ENCODE measurements at regions not wholly inside any gene's neighbourhood (a gene's known extent, or its start where the extent isn't known, plus 50 kb on each side); places are given as distances from the start of the nearest gene placed in this dataset.

DNA sequence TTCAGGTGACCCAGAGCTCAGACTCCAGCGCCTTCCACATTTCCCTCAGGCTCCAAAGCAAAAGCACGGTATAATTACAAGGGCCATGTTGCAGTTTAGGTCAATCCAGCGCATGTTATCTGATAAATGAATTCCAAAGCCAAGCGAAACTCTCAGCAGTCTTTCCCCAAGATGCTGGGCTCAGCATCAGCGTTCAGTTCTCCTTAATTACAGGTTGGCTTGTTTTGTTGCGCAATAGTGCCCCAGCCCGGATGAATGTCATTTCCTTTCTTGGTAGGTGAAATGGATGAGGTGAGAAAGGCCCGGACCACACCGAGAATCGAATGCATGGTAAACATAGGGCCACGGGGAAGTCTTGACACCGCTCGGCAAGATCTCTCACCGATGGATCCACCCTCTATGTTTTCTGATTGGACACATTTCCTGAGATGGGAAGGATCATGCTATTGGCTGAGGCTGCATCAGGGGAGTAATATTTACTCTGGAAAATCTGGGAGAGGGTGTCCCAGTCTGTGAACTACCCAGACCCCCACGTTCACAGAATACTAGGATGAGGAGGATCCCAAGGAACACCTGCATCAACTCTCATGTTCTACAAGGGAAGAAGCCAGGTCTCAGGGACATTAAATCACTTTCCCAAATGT lies 221.2 kb upstream of the ANKRD55 start:
- no peak for DNase-seq

DNA sequence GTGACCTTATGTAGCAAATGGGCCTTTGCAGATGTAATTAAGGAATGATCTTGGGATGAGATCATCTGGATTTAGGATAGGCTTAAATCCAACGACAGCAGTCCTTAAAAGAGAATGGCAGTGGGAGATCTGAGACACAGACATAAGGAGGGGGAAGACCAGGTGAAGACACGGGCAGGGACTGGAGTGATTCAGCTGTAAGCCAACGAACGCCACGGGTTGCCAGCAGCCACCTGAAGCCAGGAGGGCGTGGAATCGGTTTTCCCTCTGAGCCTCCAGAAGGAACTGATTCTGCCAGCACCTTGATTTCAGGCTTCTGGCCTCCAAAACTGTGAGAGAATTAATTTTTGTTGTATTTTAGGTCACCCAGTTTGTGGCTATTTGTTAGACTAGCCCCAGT lies 218.6 kb upstream of the ANKRD55 start:
- no peak for DNase-seq

DNA sequence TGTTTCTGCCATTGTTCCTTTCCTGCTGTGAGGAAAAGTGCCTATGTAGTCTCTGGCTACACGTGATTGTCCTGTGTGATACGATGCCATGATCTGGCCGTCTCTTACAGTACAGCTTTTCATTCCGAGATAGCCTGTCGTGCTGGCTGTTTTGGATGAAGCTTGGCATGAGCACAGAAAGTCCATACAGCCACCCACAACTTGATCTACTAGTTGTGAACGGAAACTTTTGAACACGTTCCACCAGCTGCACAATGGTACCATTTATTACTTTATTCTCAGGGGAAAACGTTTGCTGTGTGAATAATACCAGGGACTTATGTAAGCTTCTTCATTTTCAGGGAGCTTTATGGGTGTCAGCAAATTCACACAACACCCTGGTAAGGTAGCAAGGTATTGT lies 217.6 kb upstream of the ANKRD55 start:
- no peak for DNase-seq

DNA sequence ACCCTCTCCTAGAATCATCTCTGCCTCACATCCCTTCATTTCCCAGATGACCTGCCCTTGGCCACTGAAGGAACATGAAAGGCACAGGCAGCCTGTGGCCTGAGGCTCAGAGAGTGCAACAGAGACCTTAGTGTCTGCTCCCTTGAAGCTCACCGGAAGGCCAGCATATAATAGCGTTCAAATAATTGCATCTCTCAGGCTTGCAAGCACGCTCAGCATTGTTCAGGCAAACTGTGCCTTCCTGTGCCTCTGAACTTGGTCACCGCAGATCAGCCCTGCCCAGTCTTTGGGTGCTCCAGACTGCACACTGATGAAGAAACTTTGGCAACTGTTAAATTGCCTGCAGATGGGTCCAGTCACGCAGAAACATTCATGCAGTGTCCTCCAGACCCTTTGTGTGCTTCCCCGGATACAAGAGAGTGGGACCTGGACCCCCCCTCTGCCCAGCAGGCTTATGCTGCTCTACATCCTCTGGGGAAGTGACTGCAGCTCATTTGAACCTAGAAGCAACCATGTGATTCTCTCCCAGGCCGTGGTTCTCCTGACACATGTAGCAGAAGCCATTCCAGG lies 216.0 kb upstream of the ANKRD55 start:
- DNase-seq = no peak

DNA sequence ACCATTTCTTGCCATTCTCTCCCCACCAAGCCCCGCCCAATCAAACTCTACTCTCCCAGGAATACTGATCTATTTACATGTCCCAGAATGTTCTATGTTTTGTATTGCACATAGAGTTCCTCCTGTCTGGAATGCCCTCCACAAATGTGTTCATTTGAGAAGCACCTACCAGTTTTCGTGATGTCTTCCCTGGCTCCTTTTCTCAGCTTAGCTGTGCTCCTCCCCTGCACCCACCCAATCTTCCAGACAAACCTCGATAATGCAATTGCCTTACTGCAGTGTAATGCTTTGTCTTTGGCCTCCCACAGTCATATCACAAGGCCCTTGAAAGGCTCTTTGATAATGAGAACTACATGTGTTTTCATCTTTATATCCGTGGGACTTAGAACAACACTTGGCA lies 214.5 kb upstream of the ANKRD55 start:
- no peak for DNase-seq

DNA sequence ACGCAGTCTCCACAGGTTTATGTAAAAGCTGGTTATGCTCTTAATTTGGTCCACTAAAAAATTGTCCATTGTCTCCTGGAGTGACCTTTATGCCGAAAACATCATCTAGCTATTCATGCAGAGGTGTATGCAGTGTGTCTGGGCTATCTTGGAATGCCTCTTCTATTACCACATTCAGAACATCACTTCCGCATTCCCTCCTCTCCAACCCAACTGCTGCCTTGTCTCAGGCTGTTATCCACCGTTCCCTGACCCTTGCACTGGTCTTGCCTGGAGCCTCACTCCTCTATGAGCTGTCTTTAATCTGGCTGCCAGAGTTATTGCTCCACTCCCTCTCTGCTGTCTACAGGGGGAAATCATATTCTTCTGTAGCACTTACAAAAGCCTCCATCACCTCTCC lies 214.1 kb upstream of the ANKRD55 start:
- DNase-seq = no peak

DNA sequence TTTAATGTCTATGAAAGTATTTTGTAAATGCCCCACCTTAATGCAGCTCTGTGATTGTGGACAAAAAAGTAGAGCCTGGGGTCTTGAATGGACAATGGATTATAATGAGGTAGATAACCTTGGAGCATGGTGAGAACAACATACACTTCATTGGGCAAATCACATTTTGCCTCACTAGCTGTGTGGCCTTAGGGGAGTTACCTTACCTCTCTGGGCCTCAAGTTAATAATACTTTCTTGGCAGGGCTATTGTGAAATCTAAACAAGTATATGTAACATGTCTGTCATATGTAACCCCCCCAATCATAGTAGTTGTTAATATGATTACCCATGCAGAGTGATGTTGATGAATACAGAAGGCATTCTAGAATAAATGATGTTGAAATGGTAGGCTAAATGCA lies 213.6 kb upstream of the ANKRD55 start:
- DNase-seq = no peak

DNA sequence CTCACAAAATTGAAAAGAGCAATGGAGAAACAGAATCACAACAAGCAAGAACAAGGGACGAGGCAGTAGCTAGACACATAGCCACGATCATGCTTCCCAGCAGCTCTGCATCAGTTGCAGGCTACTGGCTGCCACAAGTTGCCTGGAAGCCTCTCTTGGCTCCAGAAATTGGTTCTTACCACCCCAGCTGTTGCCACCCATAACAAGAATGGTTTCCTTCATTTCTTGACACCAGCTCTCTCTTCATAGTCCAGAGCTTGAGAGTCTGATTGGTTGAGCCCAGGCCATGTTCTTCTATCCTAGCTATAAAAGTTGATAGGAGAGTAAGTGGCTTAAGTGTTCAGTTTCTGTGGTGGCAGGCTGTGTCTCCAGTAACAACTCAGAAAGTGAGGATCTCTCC lies 210.7 kb upstream of the ANKRD55 start:
- no peak for DNase-seq

DNA sequence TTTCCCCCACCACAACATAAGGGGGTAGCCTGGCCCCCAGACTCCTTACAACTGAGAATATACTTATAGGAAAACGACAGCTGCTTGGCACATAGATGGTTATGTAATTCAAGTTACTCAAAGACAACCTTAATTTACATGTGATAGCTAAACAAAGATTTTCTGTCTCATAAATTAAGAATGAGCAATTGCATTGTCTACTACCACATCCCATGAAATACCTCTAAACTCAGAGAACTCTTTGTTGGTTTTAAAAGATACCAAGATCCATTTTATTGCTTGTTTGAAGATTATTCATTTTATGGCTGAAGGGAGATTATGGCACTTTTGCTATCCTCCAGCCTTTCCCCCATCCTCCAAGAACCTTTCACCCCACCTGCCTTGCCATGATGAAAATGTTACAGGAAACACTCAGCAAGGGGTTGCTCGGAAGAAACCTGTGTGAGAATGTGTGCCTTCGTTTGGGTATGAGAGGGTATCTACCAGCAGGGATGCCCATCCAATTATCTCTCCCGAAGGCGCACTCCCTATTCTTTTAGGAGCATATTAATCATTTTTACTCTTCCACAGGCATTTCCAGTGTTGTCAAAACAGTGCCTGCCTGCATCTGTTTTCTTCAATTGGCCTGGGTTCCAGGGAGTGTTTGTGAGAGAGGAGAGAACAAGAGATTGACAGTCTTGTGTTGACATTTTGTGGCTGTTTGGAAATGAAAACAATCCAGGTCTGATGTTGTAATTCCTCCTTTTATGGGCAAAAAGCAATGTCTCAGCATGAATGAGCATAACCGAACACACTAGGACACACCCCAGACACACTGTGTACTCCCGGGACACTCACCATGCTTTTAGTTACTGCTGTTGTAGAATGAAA lies 208.0 kb upstream of the ANKRD55 start:
- DNase-seq = no peak

DNA sequence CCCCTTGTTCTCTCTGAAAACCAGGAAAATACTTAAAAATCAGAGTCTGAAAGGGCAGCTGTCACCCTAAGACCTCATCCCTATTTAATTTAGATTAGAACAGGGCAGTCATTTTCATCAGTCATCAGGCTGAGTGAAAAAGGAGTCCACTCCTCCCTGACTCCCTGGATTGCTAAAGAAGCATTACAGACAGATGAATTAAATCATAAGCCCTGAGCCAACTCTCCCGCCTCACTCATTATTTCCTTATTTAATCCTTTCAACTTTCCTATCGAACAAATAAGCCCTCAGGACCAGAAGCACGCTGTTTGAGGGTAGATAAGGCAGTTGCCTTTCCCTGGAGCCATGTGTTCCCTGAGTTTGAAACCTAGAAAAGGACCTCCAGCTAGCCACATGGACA lies 201.9 kb upstream of the ANKRD55 start:
- DNase-seq = no peak

DNA sequence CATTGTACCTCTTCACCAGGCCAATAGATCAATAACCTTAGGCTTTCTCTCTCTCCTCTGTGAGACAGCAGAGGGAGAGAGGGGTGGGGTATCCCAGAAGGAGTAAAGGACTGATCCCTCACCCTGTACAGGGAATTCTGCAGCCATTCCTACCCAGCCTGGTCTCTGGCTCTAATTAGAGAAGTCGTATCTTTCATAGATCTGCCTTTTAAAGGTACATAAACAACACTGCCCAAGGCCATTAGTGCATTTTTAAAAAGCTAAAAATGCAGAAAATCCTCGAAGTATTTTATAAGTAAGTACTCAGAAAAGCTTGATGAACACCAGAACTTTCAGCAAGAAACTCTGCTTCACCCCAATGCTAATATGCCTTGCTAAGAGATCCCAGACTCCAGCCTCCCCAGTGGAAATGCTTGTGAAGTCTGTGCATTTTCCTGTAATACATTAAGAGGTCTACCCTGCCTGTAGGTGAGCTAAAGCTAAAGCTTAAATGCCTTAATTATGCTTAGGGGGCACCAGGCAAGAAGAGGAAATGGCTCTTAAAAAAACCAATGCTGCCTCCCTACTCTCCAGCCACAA lies 200.0 kb upstream of the ANKRD55 start:
- DNase-seq = no peak

DNA sequence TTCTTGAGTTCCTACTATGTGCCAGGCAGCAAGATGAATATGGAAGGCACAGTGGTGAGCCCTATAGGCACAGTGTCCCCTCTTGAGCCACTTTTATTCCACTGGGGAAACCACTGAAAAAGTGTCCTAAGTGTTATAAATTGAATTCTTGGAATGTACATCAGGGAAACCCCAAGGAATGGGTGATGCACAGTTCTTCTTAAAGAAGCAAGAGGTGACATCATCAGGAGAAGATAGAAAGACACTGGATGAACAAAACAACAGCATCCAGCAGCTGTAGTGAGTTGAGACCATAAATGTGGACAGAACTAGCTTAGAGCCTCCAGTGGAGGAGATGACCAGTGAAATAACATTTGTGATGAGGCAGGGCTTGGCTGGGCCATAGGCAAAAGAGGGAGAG lies 199.2 kb upstream of the ANKRD55 start:
- no peak for DNase-seq

DNA sequence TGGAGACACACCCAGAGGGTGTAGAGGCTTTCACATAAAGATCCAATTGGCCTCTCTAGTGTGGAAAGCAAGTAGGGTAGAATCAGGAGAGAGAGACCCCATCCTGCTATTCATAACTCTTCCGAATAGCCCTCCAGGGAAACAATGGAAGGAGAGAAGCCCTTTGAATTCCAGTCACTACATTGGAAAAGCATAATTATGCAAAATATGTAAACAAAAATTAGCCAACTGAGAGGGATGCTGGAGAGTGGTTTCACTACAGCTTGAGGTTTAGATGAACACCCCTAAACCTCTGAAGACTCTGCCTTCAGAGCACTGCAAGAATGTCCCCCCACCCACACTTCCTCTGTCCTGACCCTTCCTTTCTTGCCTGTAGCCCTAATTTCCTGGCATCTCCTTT lies 197.3 kb upstream of the ANKRD55 start:
- DNase-seq = no peak

DNA sequence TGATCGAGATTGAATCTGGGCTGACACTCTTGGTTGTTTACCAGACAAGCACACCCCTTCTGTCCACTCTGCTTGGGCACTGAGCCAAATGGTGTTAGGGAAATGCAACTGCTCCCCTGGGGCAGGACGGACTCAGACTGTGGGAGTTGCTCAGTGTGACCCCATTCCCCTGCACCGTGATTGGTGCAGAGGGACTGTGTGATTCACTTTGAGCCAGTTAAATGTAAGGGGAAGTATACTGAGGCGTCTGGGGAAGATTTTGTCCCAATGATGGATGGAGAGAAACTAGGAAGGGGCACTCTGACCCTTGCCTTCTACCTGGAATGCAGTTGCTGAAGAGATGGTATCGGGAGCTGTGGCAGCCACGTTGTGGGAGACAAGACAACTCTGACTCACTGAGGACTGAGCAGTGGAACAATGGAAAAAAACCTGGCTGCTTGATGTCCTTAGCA lies 196.0 kb upstream of the ANKRD55 start:
- DNase-seq = no peak

DNA sequence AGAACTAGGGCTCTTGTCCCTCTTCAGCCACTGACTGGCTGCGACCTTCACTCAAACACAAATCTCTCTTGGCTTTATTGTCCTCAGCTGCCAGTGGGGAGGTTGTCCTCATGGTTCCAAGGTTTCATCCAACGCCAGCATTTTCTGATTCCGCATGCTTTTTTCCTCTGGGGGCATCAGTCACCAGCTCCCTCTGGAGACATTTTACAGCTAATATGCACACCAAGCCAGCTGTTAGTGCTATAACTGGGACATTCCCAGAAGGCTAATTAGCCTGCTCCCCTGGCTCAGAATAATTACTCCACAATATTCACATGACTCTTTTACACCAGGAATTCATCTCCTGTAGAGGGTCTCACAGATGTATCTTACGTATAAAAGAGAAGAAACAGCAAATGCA lies 193.6 kb upstream of the ANKRD55 start:
- DNase-seq = no peak

DNA sequence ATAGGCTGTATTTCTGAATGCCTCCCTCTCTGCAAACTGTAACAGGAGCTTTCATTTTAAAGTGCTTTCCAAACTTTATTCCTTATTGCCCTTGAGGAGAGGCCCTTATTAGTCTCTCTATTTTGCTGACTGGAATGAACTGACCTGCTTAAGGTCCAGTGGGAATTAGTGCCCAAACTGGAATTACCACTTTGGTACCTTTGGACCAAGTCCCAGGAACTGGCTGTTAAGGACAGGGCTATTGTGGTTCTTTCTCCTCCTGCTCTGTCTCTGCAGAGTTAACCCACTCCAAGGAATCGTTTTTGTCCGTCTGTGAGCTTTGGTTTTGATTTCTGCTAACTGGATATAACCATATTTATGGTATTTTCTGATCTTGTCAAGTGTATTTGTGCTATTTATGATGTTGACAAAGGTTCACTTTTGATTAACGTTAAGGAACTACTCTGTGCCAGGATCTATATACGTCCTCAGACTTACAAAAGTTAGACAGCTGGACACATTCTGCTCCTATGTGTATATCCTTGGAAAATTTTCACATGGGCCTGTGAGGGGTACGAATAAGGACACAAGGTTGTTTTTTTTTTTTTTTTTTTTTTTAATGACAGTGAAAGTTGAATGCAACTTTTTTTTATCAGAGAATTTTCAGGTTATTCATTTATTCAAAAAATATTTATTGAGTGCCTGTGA lies 189.1 kb upstream of the ANKRD55 start:
- no peak for DNase-seq

DNA sequence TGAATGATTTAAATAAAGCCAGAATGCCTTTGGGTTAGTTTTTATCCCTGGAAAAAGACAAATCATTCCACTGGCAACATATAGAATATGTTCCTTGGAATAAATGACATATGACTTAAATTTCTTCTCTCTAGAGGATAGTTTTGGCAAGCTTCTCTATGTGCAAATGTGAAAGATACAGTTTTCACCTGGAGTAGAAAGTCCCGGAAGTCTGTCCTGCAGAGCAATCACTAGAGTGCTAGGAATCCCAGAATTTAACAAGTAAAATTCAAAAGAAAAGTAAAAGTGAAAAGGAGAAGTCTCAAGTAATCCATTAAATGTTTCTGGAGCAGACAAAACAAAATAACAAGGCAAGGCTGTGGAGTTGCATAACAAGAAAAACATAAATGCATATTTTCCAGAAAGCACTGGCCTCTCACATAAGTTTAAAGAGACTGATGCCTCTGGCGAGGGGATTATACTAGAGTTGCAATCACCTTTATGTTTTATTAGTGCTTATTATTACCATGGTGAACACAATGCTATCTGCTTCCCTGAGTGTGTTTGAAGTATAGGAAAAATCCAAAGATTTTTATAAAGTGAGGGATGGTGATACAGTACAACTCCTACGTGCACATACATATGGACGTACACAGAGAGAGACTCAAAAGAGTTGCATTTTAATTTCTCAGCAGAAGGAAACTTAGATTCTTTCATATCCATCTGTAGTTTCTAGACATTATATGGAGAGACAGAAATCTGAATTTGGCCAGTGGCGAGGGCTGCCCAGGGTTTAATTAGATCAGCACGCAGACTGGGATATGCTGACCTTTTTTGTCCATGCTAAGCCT lies 188.3 kb upstream of the ANKRD55 start:
- no peak for DNase-seq

DNA sequence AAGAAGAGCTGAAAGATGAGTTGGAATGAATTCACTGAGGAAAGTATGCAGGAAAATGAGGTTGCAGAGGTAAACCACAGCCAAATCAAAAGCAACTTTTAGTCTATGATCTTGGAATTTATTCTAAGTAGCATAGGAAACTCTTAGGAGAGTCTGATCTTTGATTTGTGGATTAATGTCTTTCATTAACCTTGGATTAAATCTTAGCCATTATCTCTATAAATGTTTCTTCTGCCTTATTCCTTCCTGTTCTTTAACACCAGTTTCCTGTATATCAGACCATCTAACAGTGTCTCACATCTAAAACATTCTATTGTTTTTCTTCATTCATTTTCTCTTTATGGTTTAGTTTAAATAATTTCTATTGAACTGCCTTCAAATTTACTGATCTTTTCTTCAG lies 187.2 kb upstream of the ANKRD55 start:
- no peak for DNase-seq

DNA sequence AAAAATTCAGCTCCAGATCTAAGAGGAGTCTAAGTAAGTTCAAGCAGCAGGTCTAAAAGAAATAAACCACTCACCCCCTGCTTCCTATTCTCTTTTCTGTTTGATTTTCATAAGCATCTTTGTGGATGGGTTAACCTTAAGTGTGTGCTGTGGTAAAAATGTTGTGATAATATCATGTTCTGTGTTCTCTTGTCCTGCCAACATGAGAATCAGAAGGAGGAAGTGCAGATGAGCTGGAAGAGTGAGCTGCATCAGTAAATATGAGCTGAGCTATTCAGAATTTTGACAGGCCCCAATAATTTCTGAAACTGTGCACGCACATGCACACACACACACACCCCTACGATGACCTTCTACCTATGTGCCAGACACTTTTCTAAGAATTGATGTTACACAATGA lies 186.5 kb upstream of the ANKRD55 start:
- no peak for DNase-seq

DNA sequence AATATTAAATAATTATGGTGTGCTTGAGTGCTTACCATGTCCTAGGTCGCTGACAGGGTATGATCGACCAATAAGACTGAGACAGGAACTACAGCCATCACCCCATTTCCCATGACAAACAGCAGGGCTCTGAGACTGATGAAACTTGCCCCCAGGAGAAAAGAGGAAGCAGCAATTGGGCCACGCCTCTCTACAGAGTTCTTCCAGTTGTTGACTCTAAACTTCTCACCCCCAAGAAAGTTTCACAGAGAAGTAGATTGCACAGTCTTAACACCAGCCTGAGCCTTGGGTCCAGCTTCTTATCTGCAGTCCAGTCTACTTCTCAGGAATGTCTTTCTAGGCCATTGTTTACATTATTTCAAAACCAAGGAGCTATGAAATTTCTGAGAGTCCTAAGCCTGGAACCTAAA lies 182.2 kb upstream of the ANKRD55 start:
- no peak for DNase-seq

DNA sequence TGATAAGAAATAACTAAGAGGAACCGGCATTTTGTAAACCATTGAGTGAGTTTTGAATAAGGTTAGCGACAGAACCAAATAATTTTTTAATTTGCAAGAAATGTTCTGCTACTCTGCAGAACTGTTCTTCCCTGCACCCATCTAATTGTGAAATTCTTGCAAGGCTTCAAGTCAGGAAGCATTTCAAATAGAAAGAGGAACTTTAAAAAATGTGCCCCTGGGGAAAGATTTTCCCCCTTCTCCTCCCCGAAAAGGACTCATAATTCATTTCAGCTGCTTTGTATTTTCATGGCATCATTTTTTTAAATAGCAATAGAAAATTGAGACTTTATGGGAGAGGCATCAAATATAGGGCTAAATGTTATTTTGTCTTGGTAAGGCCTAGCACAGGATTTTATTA lies 180.9 kb upstream of the ANKRD55 start:
- no peak for DNase-seq

DNA sequence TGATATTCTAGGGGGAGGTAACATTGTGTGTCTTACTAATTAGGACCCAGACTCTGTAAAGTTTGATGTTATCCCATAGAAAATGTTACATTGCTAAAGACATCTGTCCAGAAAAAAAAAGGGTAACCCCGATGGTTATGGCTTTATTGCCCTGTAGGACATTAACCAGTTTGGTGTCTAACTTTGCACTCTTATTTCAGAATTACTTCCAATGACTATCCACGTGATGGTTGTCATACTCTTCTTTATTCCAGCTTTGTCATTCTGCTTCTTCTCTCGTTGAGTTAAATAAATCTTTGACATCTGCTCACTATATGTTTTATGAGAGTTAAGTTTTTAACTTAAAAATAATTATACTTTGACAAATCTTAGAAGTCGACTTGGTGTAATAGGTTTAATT lies 180.4 kb upstream of the ANKRD55 start:
- DNase-seq = no peak

All from activated CD4-positive, CD25-positive, alpha-beta regulatory T cell treated with anti-CD3 and anti-CD28 coated beads, Interleukin-2, amount 50 U/mL, for 72 hours (primary cell).